Heart left ventricle (tissue), 13 donors: ENCODE measurements at regions not wholly inside any gene's neighbourhood (a gene's known extent, or its start where the extent isn't known, plus 50 kb on each side); places are given as distances from the start of the nearest gene placed in this dataset.

Experiments
- CTCF ChIP-seq, 12 donors: fragments of 200-600 bp; sonication (generic) in 4 of 12; IDR thresholded peaks; one replicate each; pipeline versions ENCODE4 v1.5.0 to v1.8.0; 2018 to 2022; ENCODE audit warnings: antibody characterized with exemption in 12 of 12, mild to moderate bottlenecking in 5 of 12
- POLR2A ChIP-seq, 2 donors: fragments of 450-650 bp; IDR thresholded peaks; one replicate each; pipeline ENCODE4 v1.6.1; 2017; ENCODE audit warnings: antibody characterized with exemption in 2 of 2, mild to moderate bottlenecking in 2 of 2, moderate library complexity in 2 of 2
- donor health status: ischemic (EF 13 %, LVEDD 7.1; RV severe dilation, severe dysfunction).
- donor health status: DM: no; HTN: yes; CAD: no.
- donor health status: DM: no; HTN: no; CAD: no.
- donor health status: ischemic (EF 25% LVEDD 6.9; RV normal size, moderate dysfunction).
- donor health status: ischemic (EF 25% LVEDD 5.7; RV mildly dilated, moderate dysfunction).
- donor health status: ischemic (EF 35%, LVEDD 5.7; RV mildly dilated, moderate dysfunction).
- donor health status: nonischemic (EF 11% LVEDD 7.7; RV severe dilation, severe dysfunction).
- donor health status: DM: yes; HTN: yes; CAD: no.
- donor health status: PGD.
- donor health status: ischemic (EF 29% LVEDD 5.4; RV normal size, mild dysfunction).
- donor health status: nonischemic (EF 23%, LVEDD 6.1; RV moderate dilation, normal function).

- no peak for TF ChIP-seq CTCF (IDR thresholded peaks at IDR 0.05)
- no peak for TF ChIP-seq POLR2A (IDR thresholded peaks at IDR 0.05)
Measured at GRCh38 chr2:208847651-208848050, 441.1 kb downstream of the PTH2R start.
